Glutamatergic neuron (in vitro differentiated cells): ENCODE measurements at regions not wholly inside any gene's neighbourhood (a gene's known extent, or its start where the extent isn't known, plus 50 kb on each side); places are given as distances from the start of the nearest gene placed in this dataset.

Experiments used
- DNase-seq: peaks from one replicate; pipeline ENCODE4 v3.0.0; 2022
- H3K27ac Mint-ChIP-seq: one replicate; pipeline ENCODE4 v1.8.0; 2020; ENCODE audit warnings: mild to moderate bottlenecking, mixed read lengths, inconsistent platforms; ENCODE audit not compliant: unreplicated experiment
- H3K27me3 Mint-ChIP-seq: one replicate; pipeline ENCODE4 v1.8.0; 2020; ENCODE audit warnings: mild to moderate bottlenecking, moderate library complexity, mixed read lengths, inconsistent platforms; ENCODE audit not compliant: unreplicated experiment
- H3K36me3 Mint-ChIP-seq: one replicate; pipeline ENCODE4 v1.8.0; 2020; ENCODE audit warnings: mild to moderate bottlenecking, mixed read lengths, inconsistent platforms; ENCODE audit not compliant: unreplicated experiment
- H3K4me1 Mint-ChIP-seq: one replicate; pipeline ENCODE4 v1.8.0; 2020; ENCODE audit warnings: mild to moderate bottlenecking, low read depth, mixed read lengths, inconsistent platforms; ENCODE audit not compliant: unreplicated experiment
- H3K4me3 Mint-ChIP-seq: one replicate; pipeline ENCODE4 v1.8.0; 2020; ENCODE audit warnings: mild to moderate bottlenecking, mixed read lengths, inconsistent platforms; ENCODE audit not compliant: unreplicated experiment
- H3K9me3 Mint-ChIP-seq: one replicate; pipeline ENCODE4 v1.8.0; 2020; ENCODE audit warnings: mild to moderate bottlenecking, moderate library complexity, mixed read lengths, inconsistent platforms; ENCODE audit not compliant: unreplicated experiment
- TF ChIP-seq, protein P1 (sequence below): fragments of 200-600 bp; sonication (generic); IDR thresholded peaks from one replicate; pipeline ENCODE4 v1.5.0; 2021; ENCODE audit not compliant: partially characterized antibody, unreplicated experiment

DNA sequence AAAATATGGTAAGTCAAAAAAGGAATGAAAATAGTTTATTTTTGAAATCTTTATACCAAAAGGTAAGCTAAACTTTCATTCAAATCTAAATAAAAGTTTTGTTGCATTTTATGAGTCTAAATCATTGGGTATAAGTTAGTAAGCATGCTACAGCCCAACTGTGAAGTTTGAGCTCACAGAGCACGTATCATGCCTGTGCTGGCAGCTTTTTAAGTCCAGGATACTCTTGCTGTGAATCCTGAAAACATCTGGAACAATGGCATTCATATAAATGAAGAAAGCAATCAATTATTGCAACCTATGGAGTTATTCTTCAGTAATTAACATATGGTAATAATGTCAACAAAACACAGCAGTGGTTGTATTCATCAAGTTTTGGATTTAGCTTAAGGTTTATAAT lies 656.9 kb downstream of the RFPL4B start:
- Mint-ChIP-seq H3K4me3 (no peak overlapping the region), H3K4me1 (no peaks in the 10 kb centered on the region)

DNA sequence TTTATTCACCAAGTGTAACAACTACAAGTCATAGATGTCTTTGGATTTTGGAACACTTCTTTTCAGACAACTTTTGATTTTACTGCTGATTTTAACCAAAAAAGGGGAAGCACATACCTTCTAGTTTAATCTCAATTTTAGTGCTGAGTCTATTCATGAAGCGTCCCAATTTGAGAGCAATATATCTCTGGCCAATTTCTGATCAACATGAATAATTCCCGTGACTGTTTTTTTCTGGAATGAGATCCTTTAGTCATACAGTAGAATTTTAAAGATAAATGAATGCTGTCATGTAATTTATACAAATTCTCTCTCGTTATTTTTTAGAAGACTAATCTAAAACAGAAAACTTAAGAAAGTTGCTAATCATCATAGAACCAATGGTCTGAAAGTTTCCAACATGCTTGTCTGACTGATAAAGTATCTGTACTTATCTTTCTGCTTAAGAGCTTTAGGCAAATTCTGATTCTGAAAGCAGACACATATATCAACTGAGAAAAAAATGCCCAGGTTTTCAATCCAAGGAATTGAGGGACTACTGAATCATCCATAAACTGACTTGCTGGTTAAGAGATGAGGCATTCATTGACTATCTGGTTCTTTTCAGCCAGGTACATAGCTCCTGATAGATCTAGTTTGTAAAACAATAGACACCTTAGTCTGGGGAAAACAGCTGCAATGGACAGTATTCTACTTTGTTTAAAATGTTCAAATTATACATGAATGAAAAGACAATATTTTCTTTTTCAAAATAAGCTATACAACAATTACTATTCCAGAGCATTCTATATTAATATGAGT lies 657.5 kb downstream of the RFPL4B start:
- Mint-ChIP-seq H3K9me3 (no peaks in the 10 kb centered on the region), H3K4me1 (no peaks in the 10 kb centered on the region), H3K4me3 (no peak overlapping the region), H3K27ac (no peak overlapping the region), H3K27me3 (no peaks in the 10 kb centered on the region), H3K36me3 (no peaks in the 10 kb centered on the region)
- TF ChIP-seq, protein P1, sequence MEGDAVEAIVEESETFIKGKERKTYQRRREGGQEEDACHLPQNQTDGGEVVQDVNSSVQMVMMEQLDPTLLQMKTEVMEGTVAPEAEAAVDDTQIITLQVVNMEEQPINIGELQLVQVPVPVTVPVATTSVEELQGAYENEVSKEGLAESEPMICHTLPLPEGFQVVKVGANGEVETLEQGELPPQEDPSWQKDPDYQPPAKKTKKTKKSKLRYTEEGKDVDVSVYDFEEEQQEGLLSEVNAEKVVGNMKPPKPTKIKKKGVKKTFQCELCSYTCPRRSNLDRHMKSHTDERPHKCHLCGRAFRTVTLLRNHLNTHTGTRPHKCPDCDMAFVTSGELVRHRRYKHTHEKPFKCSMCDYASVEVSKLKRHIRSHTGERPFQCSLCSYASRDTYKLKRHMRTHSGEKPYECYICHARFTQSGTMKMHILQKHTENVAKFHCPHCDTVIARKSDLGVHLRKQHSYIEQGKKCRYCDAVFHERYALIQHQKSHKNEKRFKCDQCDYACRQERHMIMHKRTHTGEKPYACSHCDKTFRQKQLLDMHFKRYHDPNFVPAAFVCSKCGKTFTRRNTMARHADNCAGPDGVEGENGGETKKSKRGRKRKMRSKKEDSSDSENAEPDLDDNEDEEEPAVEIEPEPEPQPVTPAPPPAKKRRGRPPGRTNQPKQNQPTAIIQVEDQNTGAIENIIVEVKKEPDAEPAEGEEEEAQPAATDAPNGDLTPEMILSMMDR: no peak
- DNase-seq: no peak

More for the DNA sequence above, 656.9 kb downstream of the RFPL4B start:
- Mint-ChIP-seq H3K27ac (no peak overlapping the region), H3K9me3 (no peaks in the 10 kb centered on the region), H3K36me3 (no peaks in the 10 kb centered on the region), H3K27me3 (no peaks in the 10 kb centered on the region)
- DNase-seq: no peak
- TF ChIP-seq, protein P1: no peak

DNA sequence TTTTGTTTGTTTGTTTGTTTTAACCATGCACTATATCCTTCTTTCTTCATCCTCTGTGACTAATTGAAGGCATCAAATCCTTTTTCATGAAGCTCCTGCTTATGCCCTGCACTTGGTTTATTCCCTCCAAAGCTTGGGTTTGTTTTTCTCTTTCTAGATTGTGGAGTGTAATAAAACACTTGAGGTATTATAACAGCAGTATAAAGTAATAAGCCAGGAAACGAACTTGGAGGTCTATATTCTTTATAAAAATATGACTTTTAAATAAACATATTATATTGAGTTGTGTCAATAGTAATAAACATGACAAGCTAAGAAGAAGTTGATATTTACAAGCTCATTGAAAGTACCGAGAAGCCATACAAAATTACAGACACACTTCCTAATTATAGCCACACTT lies 659.4 kb downstream of the RFPL4B start:
- H3K4me3 Mint-ChIP-seq: no peak overlapping the region
- H3K27ac Mint-ChIP-seq: no peak overlapping the region
- H3K27me3 Mint-ChIP-seq: no peaks in the 10 kb centered on the region
- TF ChIP-seq, protein P1: no peak
- no peaks in the 10 kb centered on the region for H3K4me1 Mint-ChIP-seq
- no peak for DNase-seq
- no peaks in the 10 kb centered on the region for H3K9me3 Mint-ChIP-seq
- no peaks in the 10 kb centered on the region for H3K36me3 Mint-ChIP-seq

DNA sequence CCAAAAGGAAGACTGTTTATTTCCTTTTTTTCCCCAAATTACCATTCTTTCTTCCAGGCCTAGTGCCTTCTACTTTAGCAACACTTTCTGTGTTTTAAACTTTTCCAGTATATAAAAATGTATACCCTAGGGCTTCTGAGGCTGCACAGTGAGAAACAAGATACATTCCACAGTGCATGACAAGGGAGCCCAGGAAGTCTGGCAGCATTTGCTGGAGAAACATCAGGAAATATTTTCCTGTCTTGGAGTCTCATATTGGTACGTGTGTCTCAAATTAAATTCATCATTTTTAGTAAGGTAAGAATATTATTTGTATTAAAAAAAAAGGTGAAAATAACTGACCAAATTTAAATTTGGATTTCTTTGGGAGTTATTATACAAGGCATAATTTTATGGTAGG lies 662.6 kb downstream of the RFPL4B start:
- Mint-ChIP-seq H3K9me3 (no peaks in the 10 kb centered on the region), H3K27ac (no peak overlapping the region), H3K27me3 (no peaks in the 10 kb centered on the region), H3K4me1 (no peaks in the 10 kb centered on the region), H3K36me3 (no peaks in the 10 kb centered on the region), H3K4me3 (no peak overlapping the region)
- DNase-seq: no peak
- TF ChIP-seq, protein P1: no peak

DNA sequence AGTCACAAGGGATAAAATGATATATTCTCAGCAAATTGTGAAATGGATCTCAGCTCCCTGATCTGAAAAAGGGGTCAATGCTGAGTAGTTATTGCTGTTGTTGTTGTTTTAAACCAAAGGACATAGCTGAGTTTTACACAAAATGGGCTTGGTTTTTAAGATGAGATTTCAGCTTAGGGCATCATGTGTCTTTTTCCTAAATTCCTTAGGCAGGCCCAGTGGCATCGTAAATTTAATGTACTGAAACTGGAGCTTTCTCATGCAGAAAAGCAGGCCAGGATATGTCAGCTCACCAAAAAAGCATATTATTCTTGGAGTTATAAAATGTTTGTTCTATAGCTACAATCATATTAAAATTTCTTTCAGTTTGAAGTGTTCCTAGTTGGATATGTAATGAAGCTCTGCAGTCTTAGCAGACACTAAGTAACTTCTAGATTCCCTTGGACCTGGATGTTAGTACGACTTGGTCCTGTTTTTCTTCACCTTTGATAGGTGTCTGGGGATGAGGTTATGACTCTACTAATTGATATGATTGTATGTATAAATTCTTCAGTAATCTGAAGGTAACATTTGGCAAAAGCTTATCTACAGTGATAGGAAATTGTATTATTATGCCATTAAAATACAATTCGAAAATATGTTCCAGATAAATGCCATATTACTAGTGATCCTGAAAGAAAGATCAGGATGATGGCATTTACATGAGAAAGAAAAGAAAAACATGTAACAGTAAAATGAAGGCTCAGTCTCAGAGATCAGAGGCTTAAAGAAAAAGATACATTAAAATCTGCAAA lies 663.3 kb downstream of the RFPL4B start:
- Mint-ChIP-seq H3K4me3 (no peak overlapping the region), H3K4me1 (no peaks in the 10 kb centered on the region), H3K27me3 (no peaks in the 10 kb centered on the region), H3K36me3 (no peaks in the 10 kb centered on the region), H3K27ac (no peak overlapping the region), H3K9me3 (no peaks in the 10 kb centered on the region)
- TF ChIP-seq, protein P1: no peak
- DNase-seq: no peak
